Left ventricle myocardium inferior (tissue), 1 donor: ENCODE measurements at regions not wholly inside any gene's neighbourhood (a gene's known extent, or its start where the extent isn't known, plus 50 kb on each side); places are given as distances from the start of the nearest gene placed in this dataset.

Experiments used
- DNase-seq: peaks from one replicate; pipeline ENCODE4 v3.0.0-alpha.2; 2020
- H3K27ac ChIP-seq: fragments of 200-600 bp; replicated peaks from 2 replicates; pipeline ENCODE4 v1.8.0; 2021
- H3K27me3 ChIP-seq: fragments of 200-600 bp; 2 replicates; pipeline ENCODE4 v1.8.0; 2021; ENCODE audit warnings: low read depth
- H3K36me3 ChIP-seq: fragments of 200-600 bp; 2 replicates; pipeline ENCODE4 v1.8.0; 2021
- H3K4me1 ChIP-seq: fragments of 200-600 bp; 2 replicates; pipeline ENCODE4 v1.8.0; 2021
- H3K4me3 ChIP-seq: fragments of 200-600 bp; 2 replicates; pipeline ENCODE4 v1.8.0; 2021; ENCODE audit warnings: mild to moderate bottlenecking, moderate library complexity
- H3K9me3 ChIP-seq: fragments of 200-600 bp; replicated peaks from 2 replicates; pipeline ENCODE4 v1.8.0; 2021
- CTCF ChIP-seq: fragments of 200-600 bp; IDR thresholded peaks from 2 replicates; pipeline ENCODE4 v1.8.0; 2021; ENCODE audit warnings: antibody characterized with exemption, mild to moderate bottlenecking, borderline replicate concordance
- intact Hi-C: fragments of 100-400 bp; cut with micrococcal nuclease; formaldehyde crosslinking; loops from one replicate; pipeline ENCODE4 v1.11.0; 2022
- donor health status: DM: no; HTN: yes; CAD: no; lungs with severe emphysema.

- no peaks in the 10 kb centered on the region for H3K27me3 ChIP-seq
- intact Hi-C loops: no loop called here
- DNase-seq: no peak
- H3K27ac ChIP-seq: no peak overlapping the region
- H3K4me3 ChIP-seq: no peak overlapping the region
- H3K36me3 ChIP-seq: no peaks in the 10 kb centered on the region
- H3K4me1 ChIP-seq: no peaks in the 10 kb centered on the region
- peaks cover 6% of the 10 kb centered on the region for H3K9me3 ChIP-seq
- no peak for TF ChIP-seq CTCF
Measured at GRCh38 chr5:92729088-92729487, 851.9 kb downstream of the NR2F1-AS1 start.

- H3K36me3 ChIP-seq: no peaks in the 10 kb centered on the region
- DNase-seq: no peak
- H3K9me3 ChIP-seq: no peaks in the 10 kb centered on the region
- H3K27me3 ChIP-seq: no peaks in the 10 kb centered on the region
- H3K27ac ChIP-seq: no peak overlapping the region
- intact Hi-C loops: no loop called here
- TF ChIP-seq CTCF: no peak
- H3K4me3 ChIP-seq: no peak overlapping the region
- H3K4me1 ChIP-seq: no peaks in the 10 kb centered on the region
Measured at GRCh38 chr5:92715946-92716520, 865.0 kb downstream of the NR2F1-AS1 start.

- H3K4me1 ChIP-seq: no peaks in the 10 kb centered on the region
- intact Hi-C loops: no loop called here
- no peak overlapping the region for H3K27ac ChIP-seq
- no peaks in the 10 kb centered on the region for H3K36me3 ChIP-seq
- DNase-seq: no peak
- TF ChIP-seq CTCF: no peak
- no peak overlapping the region for H3K4me3 ChIP-seq
- no peaks in the 10 kb centered on the region for H3K9me3 ChIP-seq
- no peaks in the 10 kb centered on the region for H3K27me3 ChIP-seq
Measured at GRCh38 chr5:92713826-92714225, 867.2 kb downstream of the NR2F1-AS1 start.

- intact Hi-C loops: no loop called here
- TF ChIP-seq CTCF: no peak
- Histone ChIP-seq H3K4me3 (no peak overlapping the region), H3K9me3 (no peaks in the 10 kb centered on the region), H3K27me3 (no peaks in the 10 kb centered on the region), H3K36me3 (no peaks in the 10 kb centered on the region), H3K27ac (no peak overlapping the region), H3K4me1 (no peaks in the 10 kb centered on the region)
- DNase-seq: no peak
Measured at GRCh38 chr5:92713335-92713743, 867.7 kb downstream of the NR2F1-AS1 start.

- H3K9me3 ChIP-seq: no peaks in the 10 kb centered on the region
- no peak overlapping the region for H3K27ac ChIP-seq
Measured at GRCh38 chr5:92711956-92712355, 869.1 kb downstream of the NR2F1-AS1 start.

More at GRCh38 chr5:92711956-92712355, 869.1 kb downstream of the NR2F1-AS1 start:
- Histone ChIP-seq H3K4me3 (no peak overlapping the region), H3K4me1 (no peaks in the 10 kb centered on the region), H3K27me3 (no peaks in the 10 kb centered on the region), H3K36me3 (no peaks in the 10 kb centered on the region)
- no peak for TF ChIP-seq CTCF
- DNase-seq: no peak
- intact Hi-C loops: no loop called here
